ENCODE measurements at regions not wholly inside any gene's neighbourhood (a gene's known extent, or its start where the extent isn't known, plus 50 kb on each side); places are given as distances from the start of the nearest gene placed in this dataset.

DNA sequence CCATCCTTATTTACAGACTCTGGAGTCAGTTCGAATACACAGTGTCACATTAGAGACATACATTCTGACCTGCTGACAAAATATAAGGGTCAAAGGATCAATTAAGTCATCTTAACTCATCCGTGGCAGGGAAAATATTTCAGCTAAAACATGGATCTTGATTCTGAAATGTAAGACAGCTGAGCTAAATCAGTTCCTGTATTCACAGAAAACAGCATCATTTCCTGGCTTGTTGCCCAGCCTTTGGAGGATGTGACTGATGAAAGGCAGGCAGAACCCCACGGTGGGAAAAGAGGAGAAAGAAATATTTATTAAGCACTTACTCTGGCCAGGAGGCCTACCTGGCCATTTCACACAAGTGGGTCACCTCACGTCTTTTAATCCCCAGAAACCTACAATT is 101.9 kb downstream of the GAS2L3 start:
- peak; percentile 23 for DNase-seq (ENCODE audit: low read depth)

DNA sequence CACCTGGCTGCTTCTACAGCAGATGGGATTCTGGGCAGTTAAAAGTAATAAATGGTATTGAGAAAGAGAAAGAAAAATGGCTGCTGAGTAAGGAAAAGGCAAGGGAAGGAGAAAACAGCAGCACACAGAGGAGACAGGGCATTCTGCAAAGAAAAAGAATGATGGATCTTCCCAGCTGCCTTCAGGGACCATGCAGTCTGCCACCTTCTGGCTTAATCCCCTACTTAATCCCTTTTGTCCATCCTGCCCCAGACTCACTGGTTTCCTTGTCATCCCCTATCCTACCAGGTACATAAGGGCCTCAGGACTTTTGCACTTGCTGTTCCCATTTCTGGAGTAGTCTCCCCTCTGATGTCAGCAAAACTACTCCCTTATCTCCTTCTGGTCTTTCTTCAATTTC is 107.6 kb downstream of the GAS2L3 start:
- no peak for DNase-seq (ENCODE audit: low read depth)

DNA sequence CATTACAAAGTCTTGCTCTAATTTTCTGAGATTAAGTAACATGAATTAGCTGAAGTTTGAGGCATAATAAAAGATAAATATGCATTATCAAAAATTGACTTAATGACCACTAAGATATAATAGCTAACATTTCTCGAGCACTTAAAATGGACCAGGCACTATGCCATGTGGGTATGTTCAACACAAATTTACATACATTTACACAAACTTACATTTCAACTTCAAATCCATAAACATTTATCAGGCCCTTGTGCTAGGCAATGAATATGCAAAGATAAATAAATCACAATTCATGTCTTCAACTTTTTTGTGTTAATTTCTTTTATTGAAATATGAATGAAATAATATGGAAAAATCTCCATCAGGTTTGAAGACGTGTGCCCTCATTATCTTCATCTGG is 108.7 kb downstream of the GAS2L3 start:
- no peak for DNase-seq (ENCODE audit: low read depth)

DNA sequence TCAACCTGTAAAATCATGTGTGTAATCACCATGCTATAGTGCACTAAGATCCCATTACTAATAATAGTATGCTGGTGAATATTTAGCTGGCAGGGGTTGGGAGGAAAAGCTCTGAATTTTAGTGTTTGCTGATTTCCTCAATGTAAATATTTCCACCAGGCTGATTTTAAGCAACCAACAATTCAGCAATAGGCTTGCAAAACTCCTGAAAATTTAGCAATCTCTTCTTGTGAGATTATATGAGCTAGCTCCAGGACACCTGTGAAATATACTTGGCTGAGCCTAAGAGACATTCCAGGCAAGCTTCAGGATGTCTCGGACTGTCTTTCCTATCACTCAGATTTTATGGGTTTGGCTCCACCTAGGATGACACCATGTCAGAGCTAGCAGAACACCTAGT is 106.9 kb upstream of the ANO4 start:
- no peak for DNase-seq (ENCODE audit: low read depth)

DNA sequence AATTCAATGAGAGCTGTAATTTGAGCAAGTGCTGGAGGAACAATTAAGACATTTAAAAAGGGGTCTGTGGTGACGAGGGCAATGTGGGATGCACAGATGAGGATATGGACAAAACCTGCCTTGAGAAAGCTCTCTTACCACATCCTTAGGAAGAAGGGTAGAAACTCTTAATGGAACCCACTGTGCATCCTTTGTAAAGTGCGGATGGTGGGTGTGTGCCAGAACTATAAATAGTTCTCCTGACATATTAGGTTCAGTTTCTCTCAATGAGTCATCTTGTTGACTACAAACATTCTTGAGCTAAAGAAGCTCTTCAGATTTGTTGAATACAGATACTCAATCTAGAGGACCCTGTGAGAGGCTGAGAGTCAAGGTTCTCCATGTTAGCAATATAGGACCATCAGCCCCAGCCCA is 106.1 kb upstream of the ANO4 start:
- DNase-seq (ENCODE audit: low read depth) = no peak

DNA sequence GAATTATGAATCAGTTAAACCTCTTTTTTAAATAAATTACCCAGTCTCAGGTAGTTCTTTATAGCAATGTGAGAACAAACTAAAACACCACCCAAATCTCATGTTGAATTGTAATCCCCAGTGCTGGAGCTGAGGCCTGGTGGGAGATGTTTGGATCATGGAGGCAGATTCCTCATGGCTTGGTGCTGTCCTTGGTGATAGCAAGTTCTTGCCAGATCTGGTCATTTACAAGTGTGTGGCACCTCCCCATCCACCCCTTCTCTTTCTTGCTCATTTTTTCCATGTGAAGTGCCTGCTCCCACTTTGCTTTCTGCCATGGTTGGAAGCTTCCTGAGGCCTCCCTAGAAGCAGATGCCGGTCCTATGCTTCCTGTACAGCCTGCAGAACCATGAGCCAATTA is 102.1 kb upstream of the ANO4 start:
- DNase-seq (ENCODE audit: low read depth) = no peak

DNA sequence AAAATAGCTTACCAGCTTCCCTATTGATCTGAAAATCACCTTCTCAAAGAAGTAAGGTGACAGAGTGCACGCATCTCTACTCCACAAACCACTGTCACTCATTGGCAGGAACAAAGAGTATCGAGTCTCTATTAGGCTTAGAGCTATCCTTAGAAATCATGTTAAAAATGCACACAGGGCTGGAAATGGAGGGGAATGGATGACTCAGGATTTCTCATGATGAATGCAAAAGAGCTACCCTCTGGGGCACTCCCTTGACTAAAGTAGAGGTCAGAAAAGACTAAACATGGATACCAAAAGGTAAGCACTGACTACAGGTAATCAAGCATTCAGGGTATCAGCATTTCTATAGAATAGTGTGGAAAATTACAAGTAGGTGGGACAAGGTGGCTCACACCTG is 96.1 kb upstream of the ANO4 start:
- no peak for DNase-seq (ENCODE audit: low read depth)

DNA sequence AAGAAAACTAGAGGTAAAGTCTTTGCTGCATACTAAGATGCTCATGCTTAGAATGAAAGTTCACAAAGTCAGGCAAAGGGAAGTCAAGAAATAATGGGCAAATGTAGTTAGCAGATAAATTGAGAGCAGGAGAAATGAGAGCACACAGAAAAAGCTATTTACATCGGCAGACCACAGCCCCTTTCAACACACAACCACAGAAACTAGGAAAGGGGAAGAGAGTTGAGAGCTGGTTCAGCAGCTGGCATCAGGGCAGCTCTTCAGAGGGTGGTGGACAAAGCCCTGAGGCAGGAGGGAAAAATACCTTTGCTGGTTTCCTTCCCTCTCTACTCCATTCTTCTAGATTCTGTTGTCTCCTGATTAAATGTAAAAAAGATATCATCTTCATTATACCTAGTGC is 95.4 kb upstream of the ANO4 start:
- no peak for DNase-seq (ENCODE audit: low read depth)

DNA sequence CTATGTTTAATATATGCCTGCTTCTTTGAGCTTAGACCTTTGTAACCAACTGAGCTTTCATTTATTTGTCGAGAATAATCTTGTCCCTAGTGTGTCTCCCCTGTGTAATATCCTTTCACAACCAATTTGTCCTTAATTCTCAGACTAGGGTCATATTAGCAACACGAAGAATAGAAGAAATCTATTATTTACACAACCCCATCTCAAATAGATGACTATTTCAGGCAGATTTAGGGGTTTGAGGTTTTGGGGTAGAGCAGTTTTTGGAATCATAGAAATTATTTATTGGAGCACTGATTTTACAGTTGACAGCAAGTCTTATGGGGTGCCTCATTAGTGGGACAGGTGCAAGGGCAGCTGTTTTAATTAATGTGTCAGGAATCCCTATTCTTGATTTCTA is 91.2 kb upstream of the ANO4 start:
- no peak for DNase-seq (ENCODE audit: low read depth)

DNA sequence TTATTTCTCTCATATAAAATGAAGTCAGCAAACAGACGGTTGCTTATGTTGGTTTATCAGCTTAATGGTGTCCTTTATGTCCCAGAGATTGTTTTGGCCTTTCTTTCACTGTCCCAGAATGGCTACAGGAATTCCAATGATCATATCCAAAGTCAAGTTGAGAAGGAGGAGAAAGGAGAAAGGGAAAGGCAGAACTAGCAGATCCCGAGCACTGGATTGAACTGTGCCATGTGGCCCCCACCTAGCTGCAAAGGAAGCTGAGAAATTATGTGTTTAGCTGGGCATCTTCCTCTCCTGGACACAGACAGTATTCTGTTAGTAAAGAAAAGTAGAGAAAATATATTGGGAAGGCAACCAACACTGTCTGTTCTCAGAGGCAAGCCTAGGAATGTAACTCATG is 90.7 kb upstream of the ANO4 start:
- no peak for DNase-seq (ENCODE audit: low read depth)

DNA sequence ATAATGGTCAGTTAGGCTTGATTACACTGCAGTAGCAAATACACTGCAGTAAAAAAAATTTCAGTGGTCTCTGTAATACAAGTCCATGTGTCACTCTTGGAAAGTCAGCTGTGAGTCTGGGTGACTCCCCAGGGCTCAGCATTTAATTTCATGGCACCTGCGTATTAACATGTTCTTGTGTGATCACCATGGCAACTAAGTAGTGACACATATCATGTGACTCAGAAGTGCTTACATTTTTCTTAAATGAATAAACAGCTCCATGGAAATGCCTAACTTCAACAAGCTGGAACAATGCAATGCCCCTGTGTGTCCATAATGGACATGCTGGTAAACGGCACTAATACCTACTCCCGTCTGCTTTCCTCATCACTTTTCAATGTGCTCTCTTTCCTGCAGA is 88.5 kb upstream of the ANO4 start:
- DNase-seq (ENCODE audit: low read depth) = peak; percentile 64

DNA sequence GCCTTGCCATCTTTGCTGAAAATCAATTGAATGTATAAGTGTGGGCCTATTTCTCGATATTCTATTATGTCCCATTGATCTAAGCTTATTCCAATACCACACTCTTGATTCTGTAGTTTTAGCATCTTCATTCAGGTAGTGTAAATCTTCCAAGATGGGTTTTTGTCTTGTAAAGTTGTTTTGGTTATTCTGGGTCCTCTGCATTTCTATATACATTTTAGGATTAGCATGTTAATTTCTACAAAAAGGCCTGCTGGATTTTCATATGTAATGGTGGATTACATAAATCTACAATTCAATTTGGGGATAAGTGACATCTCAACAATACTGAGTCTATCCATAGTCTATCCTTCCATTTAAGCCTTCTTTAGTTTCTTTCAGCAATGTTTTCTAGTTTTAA is 86.0 kb upstream of the ANO4 start:
- no peak for DNase-seq (ENCODE audit: low read depth)

DNA sequence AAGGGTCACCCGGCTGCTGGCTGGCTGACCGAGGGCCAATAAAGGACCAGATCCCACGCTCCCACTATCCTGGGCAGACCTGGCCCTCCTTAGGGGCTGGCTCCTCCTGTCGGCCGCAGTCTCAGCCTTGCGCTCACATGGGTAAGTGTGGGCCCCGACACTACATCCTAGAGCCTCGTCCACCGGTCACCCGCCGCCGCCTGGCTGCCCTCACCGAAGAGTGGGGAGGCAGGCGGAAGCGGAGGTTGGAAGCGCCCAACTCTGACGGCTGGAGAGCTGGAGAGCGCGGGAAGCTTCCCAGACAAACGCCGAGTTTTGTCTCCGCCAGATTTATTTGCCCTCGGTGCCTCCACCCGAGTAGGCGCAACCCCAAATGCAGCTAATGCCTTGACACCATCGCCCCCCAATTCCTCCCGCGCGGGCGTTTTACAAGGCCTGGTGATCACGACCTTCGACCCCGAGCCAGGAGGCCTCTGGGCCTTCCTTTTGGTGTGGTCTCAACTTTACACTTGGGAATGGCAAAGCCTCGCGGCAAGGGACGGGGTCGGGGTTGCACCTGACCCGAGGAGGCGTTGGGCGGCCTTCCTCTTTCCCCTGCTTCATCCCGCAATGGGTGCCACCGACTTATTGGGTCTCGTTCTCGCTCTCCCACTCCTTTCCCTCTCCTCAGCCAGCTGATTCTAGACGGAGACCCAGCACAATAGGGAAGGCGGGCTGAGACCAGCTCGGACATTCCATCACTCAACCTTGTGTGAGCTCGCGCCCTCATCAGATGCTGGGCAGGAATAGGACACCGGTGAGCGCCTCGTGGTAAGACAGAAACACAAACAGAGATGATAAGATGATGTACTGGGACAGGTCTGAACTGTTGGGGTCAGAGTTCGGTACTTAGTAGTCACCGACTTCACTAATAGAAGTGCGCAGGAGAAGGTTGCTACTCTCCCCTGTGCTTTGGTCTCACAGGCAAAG is 78.3 kb upstream of the ANO4 start:
- no peak for DNase-seq (ENCODE audit: low read depth)

DNA sequence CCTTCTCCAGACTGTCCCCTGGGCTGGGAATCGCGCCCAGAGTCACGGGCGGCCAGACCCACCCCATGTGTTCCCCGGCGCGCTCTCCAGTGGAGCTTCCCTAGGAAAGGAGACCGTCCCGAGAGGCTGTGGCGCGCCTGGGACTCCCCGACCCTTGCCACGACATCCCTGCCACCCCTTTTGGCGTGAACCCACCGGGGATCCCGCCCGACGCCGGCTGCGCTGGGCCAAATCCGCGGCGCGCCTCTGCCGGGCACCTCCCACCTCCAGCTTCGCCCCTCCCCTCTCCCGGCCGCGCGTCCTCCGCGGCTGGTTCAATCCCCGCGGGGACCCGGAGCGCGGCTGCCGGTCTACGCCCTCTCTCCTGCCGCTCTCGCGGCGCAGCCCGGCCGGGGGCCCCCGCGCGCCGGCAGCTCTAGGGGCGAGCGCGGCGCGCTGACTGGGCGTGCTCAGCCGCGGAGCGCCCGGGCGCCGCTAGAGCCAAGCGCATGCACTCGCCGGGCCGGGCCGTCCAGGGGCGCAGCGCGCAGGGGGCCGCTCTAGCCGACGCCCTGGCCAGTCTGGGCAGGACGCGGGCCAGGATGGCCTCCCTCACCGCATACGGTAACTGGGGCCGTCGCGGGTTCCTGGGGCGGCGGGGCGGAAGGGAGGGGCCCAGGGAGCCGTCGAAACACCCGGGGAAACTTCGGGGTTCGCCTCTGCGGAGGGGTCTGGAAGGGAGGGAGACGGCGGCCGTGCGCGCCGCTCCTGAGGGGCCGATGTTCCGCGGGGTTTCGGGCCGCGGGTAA is 77.4 kb upstream of the ANO4 start:
- DNase-seq (ENCODE audit: low read depth) = no peak

DNA sequence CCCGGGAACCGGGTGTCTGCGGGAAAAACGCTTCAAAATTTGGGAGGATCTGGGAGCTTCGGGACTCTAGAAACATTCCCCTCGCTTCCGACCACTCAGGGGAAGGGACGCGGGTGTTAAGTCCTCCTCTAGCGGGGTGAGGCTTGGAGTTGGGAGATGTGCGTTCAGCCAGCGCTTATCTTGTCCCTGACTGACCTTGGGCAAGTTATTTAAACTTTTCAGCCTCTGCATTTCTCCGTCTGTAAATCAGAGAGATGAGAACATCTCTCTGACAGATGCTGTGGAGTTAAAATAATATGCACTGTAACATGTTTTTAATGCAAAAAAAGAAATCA is 76.9 kb upstream of the ANO4 start:
- DNase-seq (ENCODE audit: low read depth) = no peak

DNA sequence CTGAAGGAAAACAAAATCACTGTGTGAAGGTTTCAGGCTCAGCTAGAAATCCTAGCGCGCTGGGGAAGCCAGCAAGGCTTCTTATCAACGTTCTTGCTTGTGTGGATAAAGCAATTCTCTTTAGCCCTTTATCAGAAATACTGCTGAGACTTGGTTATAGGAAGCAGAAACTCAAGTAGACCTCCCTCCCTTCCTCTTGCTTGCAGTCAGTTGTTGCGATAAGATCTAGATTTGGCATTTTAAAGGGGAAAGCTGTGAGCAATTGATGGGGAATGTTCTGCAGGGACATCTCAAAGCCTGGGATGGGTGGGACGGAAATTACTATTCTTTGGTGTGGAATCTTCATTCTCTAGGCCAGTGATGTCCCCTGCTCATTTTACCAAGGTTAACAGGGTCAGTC is 76.4 kb upstream of the ANO4 start:
- no peak for DNase-seq (ENCODE audit: low read depth)

DNA sequence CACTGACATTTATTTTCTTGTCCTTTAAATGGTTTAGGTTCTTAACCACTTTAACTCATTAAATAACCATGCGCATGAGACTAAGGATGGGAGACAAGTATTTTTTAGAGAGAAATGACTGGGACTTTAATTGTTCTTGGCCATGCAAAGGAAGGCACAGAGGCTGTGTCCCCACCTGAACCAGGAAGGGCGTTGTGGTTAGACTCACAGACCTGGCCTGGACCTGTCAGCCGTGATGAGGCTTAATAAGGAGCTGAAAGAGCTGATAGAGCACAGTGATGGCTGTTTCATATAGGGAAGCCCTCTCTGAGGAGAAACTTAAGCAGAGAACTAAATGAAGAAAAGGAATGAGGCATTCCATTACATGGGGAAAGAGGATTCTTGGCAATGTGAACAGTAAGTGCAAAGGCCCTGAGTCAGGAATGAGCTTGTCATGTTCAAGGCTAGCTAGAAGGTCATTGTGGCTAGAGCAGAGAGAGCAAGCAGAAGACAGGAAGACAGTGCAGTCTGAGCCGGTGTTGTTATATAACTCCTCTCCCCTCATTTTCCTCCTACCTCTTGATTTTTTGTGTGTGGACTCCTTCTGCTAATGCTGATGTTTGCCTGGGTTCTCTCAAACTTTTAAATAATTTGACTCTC is 74.4 kb upstream of the ANO4 start:
- DNase-seq (ENCODE audit: low read depth) = no peak

DNA sequence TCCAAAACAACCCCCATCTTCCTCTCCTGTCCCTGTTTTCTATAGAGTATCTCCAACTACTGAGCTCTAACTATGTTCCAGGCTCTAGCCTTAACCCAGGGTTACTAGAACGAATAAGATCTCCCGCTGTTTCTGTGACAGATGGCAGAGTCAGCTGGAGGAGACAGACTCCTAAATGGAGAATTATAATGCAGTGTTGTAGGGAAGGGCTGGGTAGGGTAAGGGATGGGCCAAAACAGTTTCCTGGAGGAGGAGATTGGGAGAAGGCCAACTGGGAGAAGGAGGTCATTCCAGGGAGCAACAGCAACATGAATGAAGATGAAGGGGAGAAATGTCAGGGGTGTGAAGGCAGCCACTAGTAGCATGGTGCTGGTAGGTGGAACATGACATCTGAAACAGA is 73.4 kb upstream of the ANO4 start:
- DNase-seq (ENCODE audit: low read depth) = no peak

DNA sequence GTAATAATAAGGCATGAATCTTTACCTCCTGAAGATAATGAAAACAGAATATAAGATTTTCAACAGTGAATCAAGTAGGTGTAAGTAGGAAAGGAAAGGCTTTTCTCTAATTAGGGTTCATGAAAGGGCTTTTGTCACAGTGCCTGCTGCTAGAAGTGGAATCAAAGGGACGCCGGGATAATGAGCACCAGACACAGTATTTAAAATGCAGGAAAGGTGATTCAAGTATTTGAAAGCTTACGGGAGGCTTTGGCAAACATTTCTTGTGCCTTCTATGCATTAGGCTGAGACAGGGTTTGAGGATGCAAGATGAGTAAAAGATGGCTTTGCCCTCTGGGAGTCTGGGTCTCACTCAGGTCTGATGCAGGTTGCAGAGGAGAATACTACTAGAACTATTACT is 70.5 kb upstream of the ANO4 start:
- no peak for DNase-seq (ENCODE audit: low read depth)

DNA sequence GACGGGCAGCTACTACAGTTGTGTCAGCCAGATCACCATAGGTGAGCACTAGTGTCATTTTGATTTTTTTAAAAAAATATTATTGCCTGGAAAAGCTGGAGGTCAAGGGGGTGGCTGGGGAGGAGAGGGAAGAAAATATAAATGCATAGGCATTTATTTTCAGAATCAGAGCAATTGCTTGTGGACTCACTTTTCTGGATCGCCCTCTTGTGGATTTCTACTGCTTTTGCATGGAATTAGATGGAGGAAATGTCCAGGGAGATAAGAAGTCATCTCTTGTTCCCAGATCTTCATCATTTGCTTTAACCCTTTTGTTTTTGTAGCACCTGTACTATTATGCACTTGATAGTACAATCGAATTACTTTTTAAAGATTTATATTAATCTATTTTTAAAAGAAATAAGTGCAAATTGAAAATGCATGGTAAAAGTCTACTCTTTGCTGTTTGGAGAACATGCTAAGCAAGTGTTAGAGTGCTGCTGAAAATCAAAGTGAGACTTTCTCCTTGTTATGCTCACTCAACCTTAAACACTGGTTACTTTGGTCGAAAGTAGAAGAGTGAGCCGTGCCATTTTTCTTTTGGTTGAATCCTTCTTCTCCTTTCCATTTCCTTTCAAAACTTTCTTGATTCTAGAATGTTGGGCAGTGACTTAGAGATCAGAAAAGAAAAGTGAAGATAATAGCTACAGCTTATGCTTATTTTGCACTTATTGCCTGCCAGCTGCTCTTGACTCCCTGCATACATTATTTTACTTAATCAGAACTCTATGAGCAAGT is 60.6 kb upstream of the ANO4 start:
- no peak for DNase-seq (ENCODE audit: low read depth)

DNA sequence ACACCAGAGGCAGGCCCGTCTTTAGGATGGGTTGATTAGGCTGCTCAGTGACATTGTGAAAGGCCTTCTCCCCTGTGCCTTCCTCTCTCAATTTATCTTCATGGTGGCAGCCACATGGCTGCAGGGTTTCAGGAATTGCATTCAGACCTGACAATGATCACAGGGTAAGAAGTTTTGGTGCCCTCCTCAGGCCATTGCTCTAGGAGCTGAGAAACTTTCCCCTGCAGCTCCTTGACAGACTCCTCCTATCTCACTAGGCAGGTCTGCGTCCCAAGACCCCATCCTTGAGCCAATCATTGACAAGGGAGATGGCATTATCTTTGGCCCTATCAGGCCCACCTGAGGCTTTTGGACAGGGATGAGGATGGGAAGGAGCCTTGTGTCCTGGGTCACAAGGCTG is 57.4 kb upstream of the ANO4 start:
- no peak for DNase-seq (ENCODE audit: low read depth)

DNA sequence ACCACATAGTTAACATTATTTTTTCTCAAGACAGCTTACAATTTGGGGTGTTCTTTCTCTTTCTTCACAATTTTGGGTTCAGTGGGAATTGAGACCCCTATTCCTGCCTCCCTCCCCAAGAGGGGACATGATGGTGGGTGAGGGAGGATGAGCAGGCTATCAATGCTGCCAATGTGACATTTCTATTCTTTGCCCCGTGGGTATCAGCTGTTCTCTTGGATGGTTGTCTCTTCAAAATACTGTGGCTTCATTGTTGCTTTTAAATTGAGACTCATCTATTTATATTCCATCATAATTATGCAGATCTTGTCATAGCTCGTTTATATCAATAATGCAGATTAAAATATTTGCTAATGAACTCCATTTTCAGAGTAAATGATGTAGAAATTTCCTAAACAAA is 56.5 kb upstream of the ANO4 start:
- no peak for DNase-seq (ENCODE audit: low read depth)
